ENCODE measurements at regions not wholly inside any gene's neighbourhood (a gene's known extent, or its start where the extent isn't known, plus 50 kb on each side); places are given as distances from the start of the nearest gene placed in this dataset.

DNA sequence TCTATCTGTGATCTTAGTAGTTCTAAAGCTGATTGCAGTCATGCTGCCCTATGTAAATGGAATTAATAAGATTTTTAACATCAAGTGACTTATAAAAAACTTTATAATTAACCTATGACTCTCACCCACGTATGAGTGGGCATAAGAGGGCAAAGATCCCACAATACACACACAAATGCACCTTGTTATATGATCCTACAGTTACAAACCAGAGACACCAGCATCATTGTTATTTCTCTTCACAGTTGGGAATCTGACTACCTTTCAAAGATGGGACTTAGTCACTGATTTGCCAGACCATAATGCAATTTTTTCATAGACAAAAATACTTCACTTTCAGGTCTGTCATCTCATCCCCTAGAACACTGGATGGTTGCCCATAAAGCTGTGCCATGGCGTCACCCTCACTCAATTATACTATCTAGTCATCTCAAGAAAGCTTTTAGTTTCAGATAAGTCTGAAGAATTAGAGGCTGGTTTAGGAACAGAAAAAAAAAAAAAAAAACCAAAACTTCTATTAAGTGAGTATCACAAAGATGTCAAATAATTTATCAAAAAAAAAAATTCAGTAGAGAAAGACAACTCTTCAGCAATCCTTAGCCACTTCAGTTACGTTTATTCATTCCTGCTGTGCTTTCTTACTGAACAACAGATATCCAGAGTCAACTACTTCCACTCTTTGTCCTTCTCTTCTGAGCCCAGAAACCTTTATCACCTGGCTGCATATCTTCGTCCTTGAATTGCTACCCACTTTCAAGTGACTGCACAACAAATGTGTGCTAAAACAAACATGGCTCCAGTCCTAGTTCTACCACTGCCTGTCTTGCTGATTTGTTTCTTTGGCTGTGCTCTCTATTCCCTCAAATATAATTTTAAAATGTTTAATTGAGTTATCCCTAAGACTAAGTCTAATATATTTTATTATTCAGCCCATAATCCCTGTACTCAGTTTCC is 175.0 kb upstream of the CHRM2 start:
- H3K9me3 Mint-ChIP-seq: peaks cover 14% of the 10 kb centered on the region
- DNase-seq: no peak
- H3K4me1 Mint-ChIP-seq: no peaks in the 10 kb centered on the region
- no peak overlapping the region for H3K27ac Mint-ChIP-seq
- no peaks in the 10 kb centered on the region for H3K27me3 Mint-ChIP-seq
- no peaks in the 10 kb centered on the region for H3K36me3 Mint-ChIP-seq (ENCODE audit: low read depth)
- POLR2A ChIA-PET: no interaction called here
- CTCF ChIA-PET: no interaction called here
- H3K4me3 Mint-ChIP-seq: no peak overlapping the region

DNA sequence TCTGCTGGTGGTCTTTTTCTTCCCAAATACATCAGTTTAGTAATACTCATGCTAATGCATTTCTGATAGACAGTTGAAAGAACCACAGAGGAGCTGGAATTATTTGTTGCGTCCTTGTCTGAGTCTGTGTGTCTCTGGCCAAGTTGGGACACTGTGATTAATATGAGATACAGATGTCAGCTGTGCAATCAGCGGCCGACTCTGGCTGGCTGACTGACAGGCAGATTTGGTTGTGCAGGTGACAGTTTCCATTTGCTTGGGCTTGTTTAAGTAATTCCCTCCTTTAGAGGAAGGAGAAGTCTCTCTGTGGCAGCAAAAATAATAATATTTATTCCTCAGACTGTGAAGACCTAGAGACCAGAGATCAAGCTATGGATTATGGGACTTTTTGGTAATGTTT is 176.2 kb upstream of the CHRM2 start:
- POLR2A ChIA-PET: no interaction called here
- no peak overlapping the region for H3K4me3 Mint-ChIP-seq
- no peaks in the 10 kb centered on the region for H3K4me1 Mint-ChIP-seq
- no peak for DNase-seq
- H3K9me3 Mint-ChIP-seq: peaks cover 14% of the 10 kb centered on the region
- H3K27ac Mint-ChIP-seq: no peak overlapping the region
- H3K36me3 Mint-ChIP-seq (ENCODE audit: low read depth): no peaks in the 10 kb centered on the region
- CTCF ChIA-PET: no interaction called here
- no peaks in the 10 kb centered on the region for H3K27me3 Mint-ChIP-seq

DNA sequence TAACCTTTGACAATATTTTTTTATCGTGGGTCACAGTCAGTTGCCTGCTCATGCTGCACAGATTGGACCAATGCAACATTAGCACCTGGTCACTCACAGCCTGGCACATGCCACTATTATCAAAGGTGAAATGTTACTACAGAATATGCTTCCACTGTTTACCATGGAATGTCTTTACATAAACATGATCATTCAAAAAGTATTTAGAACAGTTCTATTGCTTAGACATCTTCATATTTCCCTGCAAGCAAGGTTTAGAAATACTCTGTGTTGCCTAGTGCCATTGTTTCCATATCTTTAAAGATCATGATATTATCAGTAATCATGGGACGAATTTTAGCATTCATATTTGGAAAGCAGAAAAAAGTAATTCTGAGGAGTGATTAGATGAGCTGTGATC is 179.9 kb upstream of the CHRM2 start:
- Mint-ChIP-seq H3K27ac (no peak overlapping the region), H3K9me3 (peaks cover 5% of the 10 kb centered on the region), H3K36me3 (ENCODE audit: low read depth) (no peaks in the 10 kb centered on the region), H3K4me3 (no peak overlapping the region), H3K4me1 (no peaks in the 10 kb centered on the region), H3K27me3 (no peaks in the 10 kb centered on the region)
- no peak for DNase-seq
- CTCF ChIA-PET: interaction anchor here (1.2 kb wide), 1 partner anchor 11 kb away, joined by 3 read pairs; no protein-coding TSS in a partner anchor
- POLR2A ChIA-PET: no interaction called here

DNA sequence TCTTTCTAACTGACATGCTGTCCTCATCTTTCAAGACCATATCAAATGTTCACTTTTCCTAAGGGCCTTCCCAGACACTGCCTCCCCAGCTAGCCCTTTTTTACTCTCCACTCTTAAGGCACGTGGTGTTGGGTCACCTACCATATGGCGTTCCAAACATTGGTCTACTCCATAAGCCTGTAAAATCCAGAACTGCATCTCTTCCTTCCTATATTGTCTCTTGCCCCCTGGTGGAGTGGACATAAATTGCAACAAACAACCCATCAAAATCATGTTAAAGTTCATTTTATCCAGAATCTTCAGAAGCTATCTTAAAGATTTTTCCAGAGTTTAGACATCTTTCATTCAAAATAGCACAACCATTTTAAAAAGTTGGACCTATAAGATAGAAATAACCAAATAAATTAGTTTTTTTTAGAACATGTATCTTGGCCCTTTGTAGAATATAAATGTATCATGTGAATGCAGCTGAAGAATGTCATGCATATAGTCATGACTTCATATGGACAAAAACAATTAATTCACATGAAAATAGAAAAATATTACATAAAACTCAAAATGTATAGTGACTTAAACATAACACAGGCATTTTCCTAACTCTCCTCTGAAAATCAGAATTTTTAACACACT is 180.6 kb upstream of the CHRM2 start:
- CTCF ChIA-PET: interaction anchor here (1.2 kb wide), 1 partner anchor 12 kb away, joined by 3 read pairs; no protein-coding TSS in a partner anchor
- no peak for DNase-seq

DNA sequence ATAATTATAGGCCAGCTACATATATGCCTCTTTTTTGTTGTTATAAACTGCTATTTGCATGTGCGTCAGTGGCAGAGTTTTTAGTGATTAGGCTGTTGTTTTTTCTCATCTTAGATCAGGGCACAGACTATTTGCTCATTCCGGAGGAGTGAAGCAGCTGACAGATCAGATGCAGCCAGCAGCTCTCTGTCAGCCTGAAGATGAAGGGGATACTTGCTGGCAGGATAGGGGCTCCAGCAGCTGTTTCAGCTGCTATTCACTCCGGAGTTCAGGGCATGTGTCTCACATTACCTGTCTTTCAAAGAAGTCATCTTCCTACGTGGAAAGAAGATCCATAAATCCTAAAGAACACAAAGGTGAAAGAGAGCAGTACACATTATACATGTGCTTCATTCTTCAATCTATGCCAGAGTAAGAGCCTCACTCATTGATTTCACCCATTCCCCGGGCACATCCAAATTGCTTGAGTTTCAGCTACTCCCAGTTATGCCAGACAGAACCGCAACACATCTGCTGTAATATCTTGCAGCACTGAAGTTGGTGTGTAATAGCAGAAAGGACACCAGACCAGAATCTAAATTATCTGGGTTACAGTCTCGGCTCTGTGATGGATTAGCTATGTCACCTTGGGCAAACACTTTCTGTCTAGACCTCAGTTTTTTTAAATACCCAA is 182.8 kb upstream of the CHRM2 start:
- no peaks in the 10 kb centered on the region for H3K4me1 Mint-ChIP-seq
- CTCF ChIA-PET: no interaction called here
- H3K36me3 Mint-ChIP-seq (ENCODE audit: low read depth): no peaks in the 10 kb centered on the region
- no peak overlapping the region for H3K4me3 Mint-ChIP-seq
- H3K27ac Mint-ChIP-seq: no peak overlapping the region
- POLR2A ChIA-PET: no interaction called here
- DNase-seq: no peak
- peaks cover 12% of the 10 kb centered on the region for H3K9me3 Mint-ChIP-seq
- H3K27me3 Mint-ChIP-seq: no peaks in the 10 kb centered on the region

More for the DNA sequence above, 180.6 kb upstream of the CHRM2 start:
- no peaks in the 10 kb centered on the region for H3K36me3 Mint-ChIP-seq (ENCODE audit: low read depth)
- no peaks in the 10 kb centered on the region for H3K27me3 Mint-ChIP-seq
- H3K4me1 Mint-ChIP-seq: no peaks in the 10 kb centered on the region
- H3K4me3 Mint-ChIP-seq: no peak overlapping the region
- POLR2A ChIA-PET: no interaction called here
- peaks cover 5% of the 10 kb centered on the region for H3K9me3 Mint-ChIP-seq
- no peak overlapping the region for H3K27ac Mint-ChIP-seq

DNA sequence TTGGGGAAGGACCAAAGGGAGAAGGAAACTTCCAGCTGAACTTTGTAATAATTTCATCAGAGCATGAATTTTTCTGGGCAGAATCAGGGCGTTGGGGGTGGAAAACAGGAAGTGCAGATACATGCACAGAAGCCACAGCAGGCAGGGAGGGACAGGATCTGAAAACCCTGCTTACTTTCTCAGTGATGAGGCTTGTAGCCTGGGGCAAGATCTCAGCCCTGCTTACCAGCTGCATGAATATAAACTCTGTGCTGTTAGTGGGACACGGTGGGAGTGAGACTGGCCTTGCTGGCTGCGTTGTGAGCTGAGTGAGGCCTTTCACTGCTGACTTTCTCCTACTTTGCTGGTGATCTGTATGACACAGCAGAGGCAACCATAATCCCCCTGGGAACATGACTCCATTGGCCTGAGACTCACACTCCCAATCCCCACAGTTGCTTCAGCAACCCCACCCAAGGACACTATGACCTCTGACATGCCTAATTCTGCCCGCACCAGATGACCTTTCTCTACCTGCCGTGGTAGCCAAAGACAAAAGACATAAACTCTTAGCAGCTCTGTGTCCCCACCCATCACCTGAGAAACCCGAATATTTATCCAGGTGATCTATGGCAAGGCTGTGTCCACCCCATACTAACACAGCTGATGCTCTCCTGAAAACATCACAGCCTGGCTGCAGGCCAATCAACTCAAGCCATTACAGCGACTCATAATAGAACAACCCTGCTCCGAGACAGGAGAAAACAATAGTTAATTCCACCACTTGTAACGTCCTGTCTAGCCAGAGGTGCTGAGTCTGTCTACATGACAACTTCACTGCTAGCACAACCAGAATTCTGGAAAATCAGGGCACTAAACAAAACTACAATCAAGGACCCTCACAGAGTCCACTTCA is 190.7 kb upstream of the CHRM2 start:
- Mint-ChIP-seq H3K27me3 (no peaks in the 10 kb centered on the region), H3K4me1 (no peaks in the 10 kb centered on the region), H3K27ac (no peak overlapping the region), H3K9me3 (peaks cover 16% of the 10 kb centered on the region), H3K4me3 (no peak overlapping the region), H3K36me3 (ENCODE audit: low read depth) (no peaks in the 10 kb centered on the region)
- DNase-seq: no peak
- ChIA-PET CTCF (no interaction called here), POLR2A (no interaction called here)

DNA sequence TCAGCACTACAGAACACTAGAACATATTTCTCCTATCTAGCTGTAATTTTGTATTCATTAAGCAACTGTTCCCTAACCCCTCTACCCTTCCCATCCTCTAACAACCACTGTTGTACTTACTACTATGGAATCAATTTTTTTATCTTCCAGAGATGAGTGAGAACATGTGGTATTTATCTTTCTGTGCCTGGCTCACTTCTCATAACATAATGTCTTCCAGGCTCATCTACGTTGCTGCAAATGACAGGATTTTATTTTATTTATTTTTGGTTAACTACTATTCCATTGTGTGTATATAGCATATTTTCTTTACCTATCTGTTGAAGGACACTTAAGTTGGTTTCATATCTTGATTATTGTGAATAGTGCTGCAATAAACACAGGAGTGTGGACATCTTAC is 200.9 kb upstream of the CHRM2 start:
- Mint-ChIP-seq H3K4me1 (no peaks in the 10 kb centered on the region), H3K36me3 (ENCODE audit: low read depth) (no peaks in the 10 kb centered on the region), H3K4me3 (no peak overlapping the region), H3K27me3 (no peaks in the 10 kb centered on the region), H3K9me3 (peaks cover 12% of the 10 kb centered on the region), H3K27ac (no peak overlapping the region)
- CTCF ChIA-PET: no interaction called here
- POLR2A ChIA-PET: no interaction called here
- no peak for DNase-seq

DNA sequence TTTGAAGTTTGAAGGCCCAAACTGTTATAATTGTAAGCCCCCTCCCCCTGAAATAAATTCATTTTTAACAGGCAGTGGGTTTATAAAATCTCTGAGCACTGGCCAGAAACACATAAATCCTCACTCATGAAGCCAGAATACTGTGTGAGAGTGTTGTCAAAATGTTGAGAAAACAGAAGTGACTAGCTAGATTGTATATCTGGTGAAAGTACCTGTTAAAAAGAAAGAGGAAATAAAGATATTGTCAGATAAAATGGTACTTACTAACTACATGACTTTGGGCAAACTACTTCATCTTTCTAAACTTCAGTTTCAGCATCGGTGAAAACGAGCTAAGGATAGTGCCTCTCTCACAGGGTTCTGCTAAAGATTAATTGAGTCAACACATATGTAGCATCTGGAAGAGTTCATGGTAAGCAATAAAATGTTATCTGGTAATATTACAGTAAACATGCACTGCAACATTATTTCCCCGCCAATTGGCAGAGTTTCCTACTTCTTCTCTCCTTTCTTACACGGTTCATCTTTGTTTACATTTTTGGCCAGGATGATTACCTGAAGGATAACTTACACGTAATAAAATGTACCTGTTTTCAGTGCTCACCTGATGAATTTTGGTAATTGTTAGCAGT is 202.5 kb upstream of the CHRM2 start:
- H3K27me3 Mint-ChIP-seq: no peaks in the 10 kb centered on the region
- ChIA-PET CTCF (no interaction called here), POLR2A (no interaction called here)
- H3K27ac Mint-ChIP-seq: no peak overlapping the region
- DNase-seq: no peak
- H3K9me3 Mint-ChIP-seq: peaks cover 4% of the 10 kb centered on the region
- no peaks in the 10 kb centered on the region for H3K4me1 Mint-ChIP-seq
- H3K4me3 Mint-ChIP-seq: no peak overlapping the region
- no peaks in the 10 kb centered on the region for H3K36me3 Mint-ChIP-seq (ENCODE audit: low read depth)

DNA sequence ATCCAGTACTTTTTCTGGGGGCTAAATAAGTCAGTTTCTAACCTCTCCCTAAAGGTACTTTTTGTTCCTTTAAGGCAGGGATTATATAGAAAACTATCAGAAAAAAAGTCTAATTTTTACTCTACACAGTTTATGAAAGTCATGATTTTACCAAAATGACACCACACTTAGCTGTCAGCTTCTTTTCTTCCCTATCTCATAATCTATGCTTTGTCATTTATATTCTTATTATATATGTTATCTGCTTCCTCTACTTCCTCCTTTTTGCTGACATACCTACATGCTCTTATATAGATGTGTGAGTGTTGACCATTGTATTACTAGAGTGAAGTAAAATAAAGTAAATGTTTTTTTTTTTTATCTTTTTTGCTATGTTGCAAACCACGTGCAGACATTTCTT is 203.9 kb upstream of the CHRM2 start:
- H3K9me3 Mint-ChIP-seq: peaks cover 2% of the 10 kb centered on the region
- DNase-seq: no peak
- no peaks in the 10 kb centered on the region for H3K27me3 Mint-ChIP-seq
- ChIA-PET POLR2A (no interaction called here), CTCF (no interaction called here)
- H3K36me3 Mint-ChIP-seq (ENCODE audit: low read depth): no peaks in the 10 kb centered on the region
- H3K4me3 Mint-ChIP-seq: no peak overlapping the region
- H3K27ac Mint-ChIP-seq: no peak overlapping the region
- H3K4me1 Mint-ChIP-seq: no peaks in the 10 kb centered on the region

DNA sequence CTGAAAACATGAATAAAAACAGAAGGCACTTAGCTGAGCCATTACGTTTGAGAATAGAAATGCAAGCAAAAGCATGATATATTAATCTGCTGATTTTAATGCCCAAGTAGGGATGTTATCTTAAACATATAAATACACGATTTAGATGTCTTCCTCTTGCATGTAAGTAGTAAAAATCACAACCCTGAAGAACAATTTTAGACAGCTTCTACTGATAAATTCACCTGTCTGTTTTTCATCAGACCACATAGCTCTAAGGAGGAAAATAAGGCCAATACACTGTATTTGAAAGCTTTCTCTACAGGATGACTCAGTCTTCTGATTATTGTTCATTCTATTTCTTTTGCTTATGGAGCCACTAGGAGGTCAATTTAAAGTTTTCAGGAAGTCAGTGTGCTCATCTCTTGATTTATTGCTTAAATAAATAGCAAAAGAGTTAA is 210.9 kb upstream of the CHRM2 start:
- Mint-ChIP-seq H3K4me3 (no peak overlapping the region), H3K27me3 (no peaks in the 10 kb centered on the region), H3K36me3 (ENCODE audit: low read depth) (no peaks in the 10 kb centered on the region), H3K27ac (no peak overlapping the region), H3K9me3 (peaks cover 6% of the 10 kb centered on the region), H3K4me1 (no peaks in the 10 kb centered on the region)
- POLR2A ChIA-PET: no interaction called here
- CTCF ChIA-PET: no interaction called here
- DNase-seq: no peak

DNA sequence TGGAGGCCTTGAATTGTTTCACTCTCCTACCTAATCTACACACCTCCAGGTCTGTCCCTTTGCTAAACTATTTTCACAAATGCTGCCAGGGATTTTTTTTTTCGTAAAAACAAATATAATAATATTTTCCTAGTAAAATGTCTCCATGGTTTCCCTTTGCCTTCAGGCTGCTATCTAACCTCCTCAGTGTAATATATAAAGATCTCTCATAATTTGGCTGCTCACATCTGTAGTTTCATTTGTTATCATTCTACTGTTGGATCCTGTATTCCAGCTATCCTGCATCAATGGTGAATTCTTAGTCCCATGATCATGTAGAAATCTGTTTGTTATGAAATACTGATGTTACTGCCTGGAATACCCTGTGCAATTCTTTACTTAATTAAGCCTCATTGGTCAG is 211.9 kb upstream of the CHRM2 start:
- peaks cover 7% of the 10 kb centered on the region for H3K9me3 Mint-ChIP-seq
- DNase-seq: no peak
- no peak overlapping the region for H3K4me3 Mint-ChIP-seq
- POLR2A ChIA-PET: no interaction called here
- no peak overlapping the region for H3K27ac Mint-ChIP-seq
- no peaks in the 10 kb centered on the region for H3K36me3 Mint-ChIP-seq (ENCODE audit: low read depth)
- H3K27me3 Mint-ChIP-seq: no peaks in the 10 kb centered on the region
- no peaks in the 10 kb centered on the region for H3K4me1 Mint-ChIP-seq
- CTCF ChIA-PET: no interaction called here

DNA sequence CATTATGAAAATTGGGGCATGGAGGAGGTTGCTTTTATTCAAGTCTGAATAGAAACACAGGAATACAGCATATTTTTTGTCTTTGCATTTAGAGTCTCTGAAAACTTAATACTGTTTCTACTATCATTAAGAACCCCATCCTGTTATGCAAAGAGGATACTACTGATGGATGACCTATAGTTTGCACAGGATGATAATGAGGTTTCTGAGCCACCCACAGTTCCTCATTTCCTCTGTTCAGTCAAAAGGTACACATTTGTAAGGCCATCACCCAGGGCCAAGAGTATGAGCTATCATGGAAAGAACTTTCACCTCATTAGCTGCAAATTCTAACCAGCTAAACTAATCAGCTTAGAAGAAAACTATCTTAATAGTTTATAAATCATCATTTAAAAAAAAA is 213.0 kb upstream of the CHRM2 start:
- CTCF ChIA-PET: no interaction called here
- Mint-ChIP-seq H3K9me3 (peaks cover 13% of the 10 kb centered on the region), H3K27me3 (no peaks in the 10 kb centered on the region), H3K27ac (no peak overlapping the region), H3K4me1 (no peaks in the 10 kb centered on the region), H3K4me3 (no peak overlapping the region), H3K36me3 (ENCODE audit: low read depth) (no peaks in the 10 kb centered on the region)
- POLR2A ChIA-PET: no interaction called here
- no peak for DNase-seq

Data from activated CD4-positive, alpha-beta memory T cell treated with anti-CD3 and anti-CD28 coated beads, Interleukin-2, amount 10 ng/mL, durations not matched to agents 7 days and 5 days (primary cell).